Retina (tissue), 1 donor: ENCODE measurements at regions not wholly inside any gene's neighbourhood (a gene's known extent, or its start where the extent isn't known, plus 50 kb on each side); places are given as distances from the start of the nearest gene placed in this dataset.
"Not testable (repeated sequence)": the region's sequence is repeated elsewhere in the genome, so short reads cannot be mapped to it uniquely, and the experiment has no call there.

Experiments used
- DNase-seq: peaks from one replicate; pipeline ENCODE4 v3.0.0-alpha.2; 2016

- peak; percentile 1 for DNase-seq
Measured at GRCh38 chr14:48247977-48248376, 572.6 kb upstream of the MDGA2 start.

- DNase-seq = no peak
Measured at GRCh38 chr14:48243900-48244299, 568.5 kb upstream of the MDGA2 start.

- DNase-seq = no peak
Measured at GRCh38 chr14:48229091-48229490, 553.7 kb upstream of the MDGA2 start.

GRCh38 chr14:48193893-48194292 is 518.5 kb upstream of the MDGA2 start:
- no peak for DNase-seq

- not testable (repeated sequence) for DNase-seq
Measured at GRCh38 chr14:48149624-48150023, 474.2 kb upstream of the MDGA2 start.

- no peak for DNase-seq
Measured at GRCh38 chr14:48140804-48141203, 465.4 kb upstream of the MDGA2 start.

GRCh38 chr14:48129472-48129871 is 454.1 kb upstream of the MDGA2 start:
- DNase-seq = no peak

- no peak for DNase-seq
Measured at GRCh38 chr14:48127674-48128073, 452.3 kb upstream of the MDGA2 start.

- no peak for DNase-seq
Measured at GRCh38 chr14:48125654-48126053, 450.2 kb upstream of the MDGA2 start.

GRCh38 chr14:48113713-48114112 is 438.3 kb upstream of the MDGA2 start:
- no peak for DNase-seq

- DNase-seq = no peak
Measured at GRCh38 chr14:48111151-48111550, 435.7 kb upstream of the MDGA2 start.

- DNase-seq = no peak
Measured at GRCh38 chr14:48107646-48108045, 432.2 kb upstream of the MDGA2 start.

- DNase-seq = no peak
Measured at GRCh38 chr14:48096897-48097296, 421.5 kb upstream of the MDGA2 start.

- DNase-seq = no peak
Measured at GRCh38 chr14:48086516-48086915, 411.1 kb upstream of the MDGA2 start.

- no peak for DNase-seq
Measured at GRCh38 chr14:48075487-48075886, 400.1 kb upstream of the MDGA2 start.

GRCh38 chr14:48052973-48053372 is 377.6 kb upstream of the MDGA2 start:
- no peak for DNase-seq

GRCh38 chr14:48035836-48036235 is 360.4 kb upstream of the MDGA2 start:
- no peak for DNase-seq

GRCh38 chr14:48027115-48027514 is 351.7 kb upstream of the MDGA2 start:
- no peak for DNase-seq

- DNase-seq = no peak
Measured at GRCh38 chr14:48023881-48024280, 348.5 kb upstream of the MDGA2 start.

- DNase-seq = not testable (repeated sequence)
Measured at GRCh38 chr14:48011484-48011883, 336.1 kb upstream of the MDGA2 start.

- DNase-seq = no peak
Measured at GRCh38 chr14:48008646-48009045, 333.2 kb upstream of the MDGA2 start.

GRCh38 chr14:48005986-48006385 is 330.6 kb upstream of the MDGA2 start:
- DNase-seq = no peak

- no peak for DNase-seq
Measured at GRCh38 chr14:47993883-47994282, 318.5 kb upstream of the MDGA2 start.

- DNase-seq = no peak
Measured at GRCh38 chr14:47988175-47988574, 312.8 kb upstream of the MDGA2 start.

- no peak for DNase-seq
Measured at GRCh38 chr14:47978871-47979270, 303.5 kb upstream of the MDGA2 start.

- DNase-seq = no peak
Measured at GRCh38 chr14:47976139-47976538, 300.7 kb upstream of the MDGA2 start.
